Testis (tissue), 2 donors: ENCODE measurements at regions not wholly inside any gene's neighbourhood (a gene's known extent, or its start where the extent isn't known, plus 50 kb on each side); places are given as distances from the start of the nearest gene placed in this dataset.
A peak's percentile ranks its signal among the peaks of the same experiment; 100 is the strongest.

Experiments
- DNase-seq: peaks from one replicate; pipeline ENCODE4 v3.0.0-alpha.2; 2019
- H3K27ac ChIP-seq, 2 donors: fragments of 200-600 bp; sonication (generic); one replicate each; pipeline ENCODE4 v1.5.1; 2019
- H3K27me3 ChIP-seq: fragments of 200-600 bp; sonication (generic); one replicate; pipeline ENCODE4 v1.5.1; 2019
- H3K36me3 ChIP-seq: fragments of 200-600 bp; sonication (generic); one replicate; pipeline ENCODE4 v1.5.1; 2017; ENCODE audit warnings: low read depth; ENCODE audit errors: missing control alignments
- H3K4me1 ChIP-seq: fragments of 200-600 bp; sonication (generic); one replicate; pipeline ENCODE4 v1.5.1; 2019
- H3K4me3 ChIP-seq, 2 donors: fragments of 200-600 bp; sonication (generic); one replicate each; pipeline ENCODE4 v1.5.1; 2017 to 2019
- H3K9me3 ChIP-seq: fragments of 200-600 bp; sonication (generic); one replicate; pipeline ENCODE4 v1.5.1; 2017
- POLR2A ChIP-seq: fragments of 450-650 bp; IDR thresholded peaks from one replicate; pipeline ENCODE4 v1.6.1; 2017; ENCODE audit warnings: antibody characterized with exemption, mild to moderate bottlenecking, moderate library complexity
- WGBS, 2 donors: methylation state at CpG; one replicate each; pipeline ENCODE4 v1.1.5; 2018; 5-methylcytosine and 5-hydroxymethylcytosine counted together
- intact Hi-C: fragments of 100-400 bp; cut with DNase I; formaldehyde crosslinking; loops from one replicate; pipeline ENCODE4 v1.15.1; 2023; ENCODE audit warnings: low total_unique reads
- TF ChIP-seq, protein P1 (sequence below), 3 experiments: fragments of 450-650 bp in 2 of 3; fragments of 200-600 bp in 1 of 3; sonication (generic) in 1 of 3; IDR thresholded peaks; one replicate each; pipeline ENCODE4 v1.5.1; 2016 to 2019; ENCODE audit warnings: antibody characterized with exemption in 3 of 3, mild to moderate bottlenecking in 2 of 3, moderate library complexity in 1 of 3

DNA sequence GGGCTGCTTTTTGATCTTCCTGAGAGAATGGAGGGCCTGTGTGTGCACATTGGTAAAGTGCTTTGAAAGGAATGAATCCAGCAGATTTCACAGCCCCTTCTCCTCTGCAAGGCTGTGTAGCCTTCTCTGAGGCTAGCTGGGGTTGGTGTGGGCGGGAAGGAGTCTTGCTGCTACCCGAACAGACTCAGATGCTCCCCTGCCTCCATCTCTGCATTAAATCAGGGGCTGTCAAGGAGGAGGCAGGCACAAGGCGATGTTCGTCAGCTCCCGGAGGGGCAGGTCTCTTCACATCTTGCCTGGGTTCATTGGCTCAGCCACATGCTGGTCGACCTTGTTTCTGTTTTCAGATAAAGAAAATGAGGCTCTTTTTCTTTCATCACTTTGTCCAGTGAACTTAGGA lies 291.5 kb upstream of the SULF2 start:
- H3K27ac ChIP-seq = no peak overlapping the region
- TF ChIP-seq, protein P1, sequence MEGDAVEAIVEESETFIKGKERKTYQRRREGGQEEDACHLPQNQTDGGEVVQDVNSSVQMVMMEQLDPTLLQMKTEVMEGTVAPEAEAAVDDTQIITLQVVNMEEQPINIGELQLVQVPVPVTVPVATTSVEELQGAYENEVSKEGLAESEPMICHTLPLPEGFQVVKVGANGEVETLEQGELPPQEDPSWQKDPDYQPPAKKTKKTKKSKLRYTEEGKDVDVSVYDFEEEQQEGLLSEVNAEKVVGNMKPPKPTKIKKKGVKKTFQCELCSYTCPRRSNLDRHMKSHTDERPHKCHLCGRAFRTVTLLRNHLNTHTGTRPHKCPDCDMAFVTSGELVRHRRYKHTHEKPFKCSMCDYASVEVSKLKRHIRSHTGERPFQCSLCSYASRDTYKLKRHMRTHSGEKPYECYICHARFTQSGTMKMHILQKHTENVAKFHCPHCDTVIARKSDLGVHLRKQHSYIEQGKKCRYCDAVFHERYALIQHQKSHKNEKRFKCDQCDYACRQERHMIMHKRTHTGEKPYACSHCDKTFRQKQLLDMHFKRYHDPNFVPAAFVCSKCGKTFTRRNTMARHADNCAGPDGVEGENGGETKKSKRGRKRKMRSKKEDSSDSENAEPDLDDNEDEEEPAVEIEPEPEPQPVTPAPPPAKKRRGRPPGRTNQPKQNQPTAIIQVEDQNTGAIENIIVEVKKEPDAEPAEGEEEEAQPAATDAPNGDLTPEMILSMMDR (IDR thresholded peaks at IDR 0.05) = no peak
- H3K9me3 ChIP-seq = no peaks in the 10 kb centered on the region
- H3K4me1 ChIP-seq = peaks cover 9% of the 10 kb centered on the region
- no peak overlapping the region for H3K4me3 ChIP-seq
- 74 to 76% methylated on average over 6 of the region's 6 CpGs for WGBS, 2 donors
- H3K36me3 ChIP-seq = no peaks in the 10 kb centered on the region
- intact Hi-C loops = no loop called here
- H3K27me3 ChIP-seq = no peaks in the 10 kb centered on the region
- no peak for DNase-seq

DNA sequence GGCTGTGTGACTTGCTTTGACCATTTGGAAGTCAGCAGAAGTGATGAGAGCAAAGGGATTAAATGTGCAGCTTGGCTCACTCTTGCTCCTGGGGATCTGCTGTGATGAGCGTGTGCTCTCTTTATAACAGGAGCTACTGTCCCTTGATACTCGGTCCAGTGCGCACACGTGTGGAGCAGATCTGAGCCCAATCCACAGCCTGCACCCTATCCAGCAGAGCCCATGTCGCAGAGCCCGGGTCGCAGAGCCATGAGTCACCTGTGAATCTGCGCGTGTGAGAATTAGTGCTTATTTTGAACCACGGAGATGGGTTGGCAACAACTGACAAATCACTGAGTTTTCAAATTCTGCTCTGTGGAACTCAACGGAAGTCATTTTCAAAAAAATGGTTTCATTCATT lies 291.0 kb upstream of the SULF2 start:
- intact Hi-C loops = no loop called here
- Histone ChIP-seq H3K36me3 (no peaks in the 10 kb centered on the region), H3K27ac (no peak overlapping the region), H3K9me3 (no peaks in the 10 kb centered on the region), H3K4me3 (no peak overlapping the region), H3K4me1 (peaks cover 13% of the 10 kb centered on the region), H3K27me3 (no peaks in the 10 kb centered on the region)
- DNase-seq = no peak
- 90 to 92% methylated on average over 11 of the region's 11 CpGs for WGBS, 2 donors
- no peak for TF ChIP-seq POLR2A
- TF ChIP-seq, protein P1 (IDR thresholded peaks at IDR 0.05) = no peak

DNA sequence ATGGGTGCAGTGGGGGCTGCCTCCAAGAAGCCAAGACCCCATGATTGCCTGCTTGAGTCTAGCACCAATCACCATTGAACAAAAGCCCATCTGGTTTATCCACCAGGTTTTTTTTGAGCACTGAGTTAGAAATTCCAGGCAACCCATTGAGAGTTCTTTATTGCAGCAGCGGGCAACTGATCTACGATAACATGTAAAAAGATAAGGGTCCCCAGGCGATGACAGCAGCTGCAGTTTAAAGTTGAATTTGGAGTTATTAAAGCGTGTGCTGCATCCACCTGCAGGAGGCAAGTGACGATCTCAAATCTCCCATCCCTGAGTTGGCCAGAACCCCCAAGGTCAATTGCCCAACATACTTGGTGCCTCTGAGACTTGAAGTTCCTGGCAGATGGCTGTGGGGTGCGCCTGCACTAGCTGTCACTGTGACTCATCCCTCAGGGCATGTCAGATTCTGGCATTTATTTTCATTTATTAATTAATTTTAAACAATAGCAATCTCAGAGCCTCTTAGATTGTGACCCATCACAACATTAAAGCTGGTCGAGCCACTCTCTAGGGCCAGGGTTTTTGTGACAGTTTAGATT lies 290.4 kb upstream of the SULF2 start:
- Histone ChIP-seq H3K4me3 (no peak overlapping the region), H3K9me3 (no peaks in the 10 kb centered on the region), H3K27me3 (no peaks in the 10 kb centered on the region), H3K36me3 (no peaks in the 10 kb centered on the region), H3K4me1 (peaks cover 17% of the 10 kb centered on the region), H3K27ac (no peak overlapping the region)
- intact Hi-C loops = no loop called here
- peak; percentile 74 for DNase-seq
- TF ChIP-seq, protein P1 (IDR thresholded peaks at IDR 0.05) = no peak
- no peak for TF ChIP-seq POLR2A
- WGBS, 2 donors = 61 to 79% methylated on average over 7 of the region's 7 CpGs

DNA sequence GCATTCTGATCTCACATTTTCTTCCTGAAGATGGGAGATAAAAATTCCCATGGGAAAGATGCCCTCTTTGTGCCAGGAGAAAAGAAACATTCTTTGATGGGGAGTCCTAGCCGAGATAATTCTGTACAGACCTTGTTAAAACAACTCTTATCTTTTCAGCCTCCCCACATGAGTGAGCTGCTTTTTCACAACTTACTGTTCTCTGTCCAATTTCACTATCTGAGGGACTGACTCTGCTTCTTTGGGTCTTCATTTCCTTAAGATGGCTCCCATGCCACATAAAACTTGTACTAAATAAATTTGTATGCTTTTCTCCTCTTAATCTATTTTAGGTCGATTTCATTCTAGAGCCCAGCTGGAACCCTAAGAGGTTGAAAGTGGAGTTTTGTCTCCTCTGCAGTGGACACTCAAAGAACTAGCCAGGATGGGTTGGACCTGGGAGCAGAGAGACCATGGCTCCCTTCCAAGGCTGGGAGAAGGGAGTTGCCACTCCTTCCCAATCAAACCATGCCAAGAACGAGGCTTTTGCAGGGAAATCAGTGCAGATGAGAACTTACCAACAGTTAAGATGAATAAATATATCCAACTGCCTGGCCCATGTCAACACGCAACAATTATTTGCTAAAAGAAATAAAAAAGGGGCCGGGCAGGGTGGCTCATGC lies 285.8 kb upstream of the SULF2 start:
- Histone ChIP-seq H3K4me1 (peaks cover 31% of the 10 kb centered on the region), H3K9me3 (no peaks in the 10 kb centered on the region), H3K4me3 (no peak overlapping the region), H3K27ac (peak overlapping the region; percentile 19 to 34), H3K27me3 (no peaks in the 10 kb centered on the region), H3K36me3 (no peaks in the 10 kb centered on the region)
- TF ChIP-seq, protein P1 (IDR thresholded peaks at IDR 0.05) = no peak
- no peak for TF ChIP-seq POLR2A
- intact Hi-C loops = no loop called here
- 33 to 42% methylated on average over 5 of the region's 5 CpGs for WGBS, 2 donors
- peak; percentile 80 for DNase-seq

DNA sequence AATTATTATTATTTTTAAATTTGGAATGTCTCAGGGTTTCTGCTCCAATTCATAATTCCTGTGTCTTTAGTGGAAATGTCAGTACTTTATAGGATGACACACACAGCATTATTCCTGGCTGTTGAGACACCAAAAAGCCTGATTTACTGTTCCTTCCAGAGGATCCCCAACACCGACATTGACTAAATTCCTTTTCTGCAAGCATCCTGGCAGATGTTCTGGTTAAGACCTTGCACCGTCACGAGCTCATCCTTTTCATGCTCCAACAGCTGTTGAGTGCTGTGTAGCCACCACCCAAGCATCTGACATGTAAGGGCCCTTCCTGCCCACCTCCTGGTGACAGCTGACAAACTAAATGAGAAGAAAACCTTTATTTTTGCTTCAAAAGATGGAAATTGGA lies 284.3 kb upstream of the SULF2 start:
- Histone ChIP-seq H3K9me3 (no peaks in the 10 kb centered on the region), H3K27ac (peak overlapping the region; percentile 3 to 34), H3K4me1 (peaks cover 24% of the 10 kb centered on the region), H3K4me3 (no peak overlapping the region), H3K36me3 (no peaks in the 10 kb centered on the region), H3K27me3 (no peaks in the 10 kb centered on the region)
- intact Hi-C loops = no loop called here
- 46 to 62% methylated on average over 3 of the region's 3 CpGs for WGBS, 2 donors
- TF ChIP-seq, protein P1 (IDR thresholded peaks at IDR 0.05) = no peak
- TF ChIP-seq POLR2A = no peak
- no peak for DNase-seq
